ENCODE measurements at regions not wholly inside any gene's neighbourhood (a gene's known extent, or its start where the extent isn't known, plus 50 kb on each side); places are given as distances from the start of the nearest gene placed in this dataset.

- Histone ChIP-seq H3K36me3 (no peaks in the 10 kb centered on the region), H3K27me3 (replicated peaks; ENCODE audit: insufficient read depth) (no peaks in the 10 kb centered on the region), H3K27ac (no peak overlapping the region), H3K4me3 (no peak overlapping the region), H3K9me3 (no peaks in the 10 kb centered on the region), H3K4me1 (replicated peaks) (no peaks in the 10 kb centered on the region)
- intact Hi-C loops (cut with DNase I) = no loop called here
- TF ChIP-seq POLR2A (IDR thresholded peaks at IDR 0.05) (no peak), POLR2AphosphoS5 (IDR thresholded peaks at IDR 0.05) (no peak), CTCF (IDR thresholded peaks at IDR 0.05) (no peak)
- no peak for DNase-seq (ENCODE audit: low spot score)
Observed at GRCh38 chr1:212155219-212155618, 119.7 kb downstream of the DTL start.

DNA sequence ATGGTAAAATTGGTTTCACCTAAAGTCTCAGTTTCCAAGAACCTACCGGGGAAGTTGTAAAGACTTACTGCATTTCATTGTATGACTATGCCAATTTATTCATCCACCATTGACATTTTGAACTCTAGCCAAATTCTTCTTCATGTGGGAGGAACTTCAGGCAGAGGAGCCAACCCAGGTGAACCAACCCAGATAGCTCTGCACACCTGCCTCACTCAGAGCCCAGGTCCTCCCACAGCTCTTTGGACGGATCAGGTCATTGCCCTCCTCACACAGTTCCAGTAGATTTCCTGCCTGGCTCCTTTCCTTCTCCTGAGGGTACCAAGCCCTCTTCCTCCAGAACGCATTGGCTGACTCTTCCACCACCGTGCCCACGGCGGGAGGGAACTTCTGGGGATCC is 121.7 kb downstream of the DTL start:
- H3K36me3 ChIP-seq = no peaks in the 10 kb centered on the region
- no peak for DNase-seq (ENCODE audit: low spot score)
- H3K4me3 ChIP-seq = no peak overlapping the region
- H3K27ac ChIP-seq = no peak overlapping the region
- 74% methylated on average over 6 of the region's 6 CpGs for WGBS
- intact Hi-C loops (cut with DNase I) = no loop called here
- no peaks in the 10 kb centered on the region for H3K27me3 ChIP-seq (replicated peaks; ENCODE audit: insufficient read depth)
- H3K4me1 ChIP-seq (replicated peaks) = no peaks in the 10 kb centered on the region
- TF ChIP-seq CTCF (IDR thresholded peaks at IDR 0.05) (no peak), POLR2AphosphoS5 (IDR thresholded peaks at IDR 0.05) (no peak), POLR2A (IDR thresholded peaks at IDR 0.05) (no peak)
- no peaks in the 10 kb centered on the region for H3K9me3 ChIP-seq

DNA sequence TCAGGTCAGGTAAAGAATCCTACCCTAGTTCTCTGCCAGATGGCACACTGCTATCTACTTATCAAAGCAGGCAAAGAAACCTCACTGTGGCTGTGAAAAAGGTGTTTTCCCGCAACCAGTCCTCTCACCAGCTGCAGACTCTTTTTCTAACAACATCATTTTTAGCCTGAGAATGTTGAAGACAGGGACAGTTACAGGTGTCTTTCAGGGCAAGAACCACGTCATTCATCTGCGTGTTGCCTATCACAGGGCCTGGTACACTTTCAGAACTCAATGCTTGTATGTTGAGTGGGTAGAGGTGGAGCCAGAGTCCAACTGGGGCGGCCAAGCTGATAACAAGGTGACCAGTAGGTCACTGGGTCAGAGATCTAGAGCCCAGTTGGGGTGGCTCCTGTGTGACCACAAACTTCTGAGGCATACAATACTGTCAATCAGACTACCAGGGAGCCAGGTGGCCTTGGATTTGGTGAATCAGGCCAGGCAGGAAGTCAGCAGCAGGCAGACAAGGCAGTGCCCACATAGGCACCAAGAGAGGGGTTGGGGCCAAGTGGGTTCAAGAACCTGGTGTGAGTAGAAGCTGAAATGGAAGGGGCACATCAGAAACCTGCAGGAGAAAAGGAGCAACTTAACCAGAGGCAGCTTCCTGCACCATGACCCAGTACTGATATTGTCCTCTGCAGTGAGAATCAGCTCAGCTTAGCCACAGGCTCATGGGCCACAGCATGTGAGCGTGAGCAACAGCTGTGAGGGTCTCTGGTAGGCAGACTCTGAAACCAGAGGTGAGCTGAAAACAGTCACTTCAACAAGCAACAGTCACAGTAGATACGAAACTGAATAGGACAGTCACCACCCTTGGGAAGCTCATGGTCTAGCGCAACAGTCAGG is 123.6 kb downstream of the DTL start:
- Histone ChIP-seq H3K9me3 (no peaks in the 10 kb centered on the region), H3K27me3 (replicated peaks; ENCODE audit: insufficient read depth) (no peaks in the 10 kb centered on the region), H3K27ac (no peak overlapping the region), H3K4me3 (no peak overlapping the region), H3K36me3 (no peaks in the 10 kb centered on the region), H3K4me1 (replicated peaks) (no peaks in the 10 kb centered on the region)
- TF ChIP-seq POLR2A (IDR thresholded peaks at IDR 0.05) (no peak), POLR2AphosphoS5 (IDR thresholded peaks at IDR 0.05) (no peak), CTCF (IDR thresholded peaks at IDR 0.05) (no peak)
- WGBS = 94% methylated on average over 7 of the region's 7 CpGs
- no peak for DNase-seq (ENCODE audit: low spot score)
- intact Hi-C loops (cut with DNase I) = no loop called here

GRCh38 chr1:212161231-212161781 is 123.9 kb upstream of the PPP2R5A start:
- no peaks in the 10 kb centered on the region for H3K27me3 ChIP-seq (replicated peaks; ENCODE audit: insufficient read depth)
- no peaks in the 10 kb centered on the region for H3K4me1 ChIP-seq (replicated peaks)
- intact Hi-C loops (cut with DNase I) = loop anchor here (5.0 kb wide), 2 partner anchors 66 to 126 kb away; partner anchors contain the start of gene PPP2R5A
- H3K9me3 ChIP-seq = no peaks in the 10 kb centered on the region
- H3K36me3 ChIP-seq = no peaks in the 10 kb centered on the region
- no peak overlapping the region for H3K27ac ChIP-seq
- DNase-seq (ENCODE audit: low spot score) = no peak
- H3K4me3 ChIP-seq = no peak overlapping the region
- TF ChIP-seq POLR2A (IDR thresholded peaks at IDR 0.05) (no peak), POLR2AphosphoS5 (IDR thresholded peaks at IDR 0.05) (no peak), CTCF (IDR thresholded peaks at IDR 0.05) (no peak)
- WGBS = 21% methylated on average over 2 of the region's 2 CpGs

Measured in prostate gland (tissue), 2 donors.